IMR-90 (cell line): ENCODE measurements at regions not wholly inside any gene's neighbourhood (a gene's known extent, or its start where the extent isn't known, plus 50 kb on each side); places are given as distances from the start of the nearest gene placed in this dataset.

Source experiments
- ATAC-seq: fragments of 200-7000 bp; cut with Tn5 transposase; 2 replicates; pipeline ENCODE4 v1.9.1; 2020; ENCODE audit warnings: low read depth, mild to moderate bottlenecking, moderate library complexity
- BruUV-seq: library from RNA; stranded (reverse); fragments of 400-500 nt; replicated peaks from 2 replicates; lab custom pipeline; 2021; lab: Mats Ljungman, UMichigan
- CTCF ChIA-PET: fragments of 300-600 bp; formaldehyde crosslinking; extraction: SDS; loops from one replicate; lab custom pipeline; 2021; ENCODE audit warnings: antibody characterized with exemption; lab: Yijun Ruan, JAX
- POLR2A ChIA-PET: fragments of 300-600 bp; sonication (Branson Sonifier 250); formaldehyde crosslinking; loops from one replicate; lab custom pipeline; 2022; ENCODE audit warnings: antibody characterized with exemption; ENCODE audit not compliant: unreplicated experiment; lab: Charles Lee
- DNase-seq: peaks from one replicate; pipeline ENCODE4 v3.0.0; 2013
- H2AFZ ChIP-seq: replicated peaks from 2 replicates; pipeline ENCODE3; 2013; ENCODE audit warnings: low read length, mild to moderate bottlenecking; ENCODE audit not compliant: poor library complexity
- H2AK5ac ChIP-seq: 2 replicates; pipeline ENCODE4 v1.6.1; 2013; ENCODE audit warnings: low read depth, low read length, inconsistent platforms
- H2AK9ac ChIP-seq: replicated peaks from 2 replicates; pipeline ENCODE3; 2013; ENCODE audit warnings: mild to moderate bottlenecking, low read depth, low read length, moderate library complexity; ENCODE audit not compliant: poor library complexity
- H2BK120ac ChIP-seq: 2 replicates; pipeline ENCODE4 v1.6.1; 2013; ENCODE audit warnings: low read depth, low read length, inconsistent platforms
- H2BK15ac ChIP-seq: 3 replicates; pipeline ENCODE4 v1.6.1; 2013; ENCODE audit warnings: low read depth, low read length, inconsistent platforms
- H2BK20ac ChIP-seq: 2 replicates; pipeline ENCODE4 v1.6.1; 2013; ENCODE audit warnings: low read depth, mild to moderate bottlenecking, inconsistent platforms, low read length, moderate library complexity
- H2BK5ac ChIP-seq: 2 replicates; pipeline ENCODE4 v1.6.1; 2013; ENCODE audit warnings: mild to moderate bottlenecking, low read depth, low read length, inconsistent platforms; ENCODE audit not compliant: poor library complexity, severe bottlenecking
- H3K14ac ChIP-seq: replicated peaks from 2 replicates; pipeline ENCODE4 v1.6.1; 2013; ENCODE audit warnings: low read depth, low read length, inconsistent platforms
- H3K18ac ChIP-seq: 2 replicates; pipeline ENCODE4 v1.6.1; 2013; ENCODE audit warnings: low read depth, low read length, control low read depth
- H3K23ac ChIP-seq: 2 replicates; pipeline ENCODE4 v1.6.1; 2013; ENCODE audit warnings: low read depth, low read length, inconsistent platforms
- H3K27ac ChIP-seq: 2 replicates; pipeline ENCODE4 v1.5.1; 2013; ENCODE audit warnings: mild to moderate bottlenecking, control low read depth, low read length; ENCODE audit not compliant: insufficient read depth
- H3K27me3 ChIP-seq: 2 replicates; pipeline ENCODE4 v1.6.1; 2013; ENCODE audit warnings: low read length; ENCODE audit not compliant: control insufficient read depth, insufficient read depth
- H3K36me3 ChIP-seq: 2 replicates; pipeline ENCODE4 v1.6.1; 2013; ENCODE audit warnings: low read length, mixed read lengths; ENCODE audit not compliant: control insufficient read depth, insufficient read depth
- H3K4ac ChIP-seq: 2 replicates; pipeline ENCODE4 v1.6.1; 2013; ENCODE audit warnings: low read depth, low read length, inconsistent platforms
- H3K4me1 ChIP-seq: 2 replicates; pipeline ENCODE4 v1.6.1; 2013; ENCODE audit warnings: low read length, mixed read lengths; ENCODE audit not compliant: control insufficient read depth, insufficient read depth
- H3K4me2 ChIP-seq: 2 replicates; pipeline ENCODE4 v1.6.1; 2013; ENCODE audit warnings: low read depth, mild to moderate bottlenecking, control low read depth, low read length, moderate library complexity
- H3K4me3 ChIP-seq: 2 replicates; pipeline ENCODE4 v1.5.1; 2013; ENCODE audit warnings: low read depth, mild to moderate bottlenecking, control low read depth, low read length, moderate library complexity; ENCODE audit not compliant: insufficient read depth
- H3K56ac ChIP-seq: 2 replicates; pipeline ENCODE4 v1.6.1; 2013; ENCODE audit warnings: low read length, inconsistent platforms; ENCODE audit not compliant: insufficient read depth; ENCODE audit errors: extremely low read depth
- H3K79me1 ChIP-seq, 2 experiments: 2 replicates each; pipeline ENCODE4 v1.6.1; 2013; ENCODE audit warnings: low read length in 2 of 2, inconsistent platforms in 1 of 2, low read depth in 1 of 2
- H3K9ac ChIP-seq: 2 replicates; pipeline ENCODE4 v1.6.1; 2013; ENCODE audit warnings: low read depth, low read length, control low read depth
- H3K9me1 ChIP-seq: 2 replicates; pipeline ENCODE4 v1.6.1; 2013; ENCODE audit warnings: low read length, inconsistent platforms; ENCODE audit not compliant: insufficient read depth
- H3K9me3 ChIP-seq: 2 replicates; pipeline ENCODE4 v1.6.1; 2013; ENCODE audit warnings: low read length; ENCODE audit not compliant: control insufficient read depth, insufficient read depth
- H4K20me1 ChIP-seq: 2 replicates; pipeline ENCODE4 v1.6.1; 2013; ENCODE audit warnings: low read length, inconsistent platforms; ENCODE audit not compliant: insufficient read depth
- H4K5ac ChIP-seq: 2 replicates; pipeline ENCODE4 v1.6.1; 2013; ENCODE audit warnings: mild to moderate bottlenecking, low read depth, low read length, control low read depth
- H4K8ac ChIP-seq, 2 experiments: 2 replicates each; pipeline ENCODE4 v1.6.1; 2013; ENCODE audit warnings: low read depth in 2 of 2, low read length in 2 of 2, control low read depth in 1 of 2, inconsistent platforms in 1 of 2
- H4K91ac ChIP-seq: 2 replicates; pipeline ENCODE4 v1.6.1; 2013; ENCODE audit warnings: low read depth, low read length, inconsistent platforms; ENCODE audit not compliant: insufficient read depth
- BHLHE40 ChIP-seq: fragments of 150-350 bp; IDR thresholded peaks from 2 replicates; pipeline ENCODE4 v1.6.1; 2016; ENCODE audit warnings: mild to moderate bottlenecking, low read depth, low read length
- CEBPB ChIP-seq: IDR thresholded peaks from 2 replicates; pipeline ENCODE4 v1.6.1; 2012; ENCODE audit warnings: low read depth, low read length, improper control_type of control experiment
- CHD1 ChIP-seq: IDR thresholded peaks from 2 replicates; pipeline ENCODE4 v1.6.1; 2012; ENCODE audit warnings: low read depth, low read length, improper control_type of control experiment
- FOS ChIP-seq: fragments of 150-350 bp; IDR thresholded peaks from 2 replicates; pipeline ENCODE4 v1.6.1; 2016; ENCODE audit warnings: low read depth, low read length
- MAFK ChIP-seq: IDR thresholded peaks from 2 replicates; pipeline ENCODE4 v1.6.1; 2012; ENCODE audit warnings: low read depth, low read length, improper control_type of control experiment
- MAZ ChIP-seq: IDR thresholded peaks from 2 replicates; pipeline ENCODE4 v1.6.1; 2012; ENCODE audit warnings: low read depth, mild to moderate bottlenecking, low read length, improper control_type of control experiment, moderate library complexity, borderline replicate concordance
- MXI1 ChIP-seq: IDR thresholded peaks from 2 replicates; pipeline ENCODE4 v1.6.1; 2012; ENCODE audit warnings: low read depth, mild to moderate bottlenecking, low read length, moderate library complexity, borderline replicate concordance
- NFE2L2 ChIP-seq: fragments of 150-350 bp; IDR thresholded peaks from 2 replicates; pipeline ENCODE4 v1.6.1; 2016; ENCODE audit warnings: low read depth, mild to moderate bottlenecking, low read length
- POLR2A ChIP-seq: IDR thresholded peaks from 2 replicates; pipeline ENCODE4 v1.6.1; 2012; ENCODE audit warnings: mild to moderate bottlenecking, low read depth, low read length
- RAD21 ChIP-seq: IDR thresholded peaks from 2 replicates; pipeline ENCODE4 v1.6.1; 2012; ENCODE audit warnings: low read length, improper control_type of control experiment
- RCOR1 ChIP-seq: IDR thresholded peaks from 2 replicates; pipeline ENCODE4 v1.6.1; 2012; ENCODE audit warnings: mild to moderate bottlenecking, low read length, improper control_type of control experiment; ENCODE audit not compliant: insufficient replicate concordance
- RFX5 ChIP-seq: IDR thresholded peaks from 2 replicates; pipeline ENCODE4 v1.8.0; 2012; ENCODE audit warnings: low read depth, mild to moderate bottlenecking, low read length, moderate library complexity
- SMC3 ChIP-seq: fragments of 150-350 bp; IDR thresholded peaks from 2 replicates; pipeline ENCODE4 v1.6.1; 2016; ENCODE audit warnings: low read depth, mild to moderate bottlenecking, antibody characterized with exemption, low read length, moderate library complexity
- WGBS, 2 experiments: methylation state at CpG; one replicate each; pipeline versions ENCODE4 v1.1.5 to v1.1.7; 2013; ENCODE audit warnings: missing lambda C conversion rate in 2 of 2; ENCODE audit not compliant: insufficient read length in 1 of 2; ENCODE audit errors: extremely low coverage in 2 of 2; 5-methylcytosine and 5-hydroxymethylcytosine counted together
- dilution Hi-C: fragments of 300-500 bp; cut with HindIII; formaldehyde crosslinking; loops from one replicate; pipeline ENCODE4 v1.14.3; 2018; ENCODE audit warnings: low sequenced_read_pairs; ENCODE audit not compliant: unreplicated experiment
- in situ Hi-C: fragments of 300-500 bp; cut with MboI; formaldehyde crosslinking; loops from 3 replicates; pipeline ENCODE4 v1.14.3; 2019; ENCODE audit warnings: low sequenced_read_pairs, inconsistent platforms, mixed read lengths
- intact Hi-C: fragments of 100-400 bp; cut with micrococcal nuclease; formaldehyde crosslinking; loops from 2 replicates; pipeline ENCODE4 v1.10.0; 2022
- TF ChIP-seq, protein P1 (sequence below): conservative IDR thresholded peaks from 2 replicates; pipeline ENCODE4 v1.5.1; 2012; ENCODE audit warnings: mild to moderate bottlenecking, low read depth, low read length, improper control_type of control experiment
- TF ChIP-seq, protein P2 (sequence below): fragments of 150-350 bp; IDR thresholded peaks from 2 replicates; pipeline ENCODE4 v1.6.1; 2017; ENCODE audit warnings: mild to moderate bottlenecking, antibody characterized with exemption, low read length, low read depth
- TF ChIP-seq, protein P3 (sequence below): fragments of 150-350 bp; IDR thresholded peaks from 2 replicates; pipeline ENCODE4 v1.6.1; 2016; ENCODE audit warnings: low read depth, mild to moderate bottlenecking, low read length, moderate library complexity, borderline replicate concordance

DNA sequence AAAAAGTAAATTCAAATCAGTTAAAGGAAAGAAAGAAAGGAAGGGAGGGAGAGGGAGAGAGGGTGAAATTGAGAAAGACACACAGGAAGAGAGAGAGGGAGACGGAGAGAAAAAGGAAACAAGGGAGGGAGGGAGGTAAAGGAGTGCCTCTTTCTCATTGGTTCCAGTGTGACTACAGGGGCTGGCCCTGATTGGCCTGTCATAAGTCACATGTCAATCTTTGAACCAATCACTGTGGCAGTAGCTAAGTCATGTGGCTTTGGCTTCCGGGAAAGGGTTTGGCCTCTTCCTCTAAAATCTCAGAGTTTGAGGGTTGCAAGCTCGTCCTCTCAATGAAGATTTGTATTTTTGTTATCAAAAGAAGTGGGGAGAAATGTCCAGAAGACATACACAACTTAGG lies 150.2 kb downstream of the RAB11FIP2 start:
- Histone ChIP-seq H4K8ac (no peak overlapping the region), H3K18ac (no peak overlapping the region), H3K14ac (no peak overlapping the region), H2BK15ac (no peak overlapping the region), H3K27ac (no peak overlapping the region), H2BK120ac (no peak overlapping the region), H2AK5ac (no peak overlapping the region), H2BK5ac (no peak overlapping the region), H4K91ac (no peak overlapping the region), H3K9me1 (no peaks in the 10 kb centered on the region), H3K9me3 (peaks cover 5% of the 10 kb centered on the region), H3K23ac (no peak overlapping the region), H3K9ac (no peak overlapping the region), H3K56ac (no peak overlapping the region), H3K4me3 (no peak overlapping the region), H2AFZ (no peak overlapping the region), H4K5ac (no peak overlapping the region), H3K4me1 (no peaks in the 10 kb centered on the region), H2BK20ac (no peak overlapping the region), H3K79me1 (no peaks in the 10 kb centered on the region), H3K4ac (no peak overlapping the region), H3K36me3 (no peaks in the 10 kb centered on the region), H3K27me3 (no peaks in the 10 kb centered on the region), H2AK9ac (no peak overlapping the region), H4K20me1 (no peaks in the 10 kb centered on the region), H3K4me2 (no peak overlapping the region)
- POLR2A ChIA-PET: no interaction called here
- no peak for TF ChIP-seq SMC3
- no peak for TF ChIP-seq MAZ
- TF ChIP-seq POLR2A: no peak
- TF ChIP-seq, protein P1, sequence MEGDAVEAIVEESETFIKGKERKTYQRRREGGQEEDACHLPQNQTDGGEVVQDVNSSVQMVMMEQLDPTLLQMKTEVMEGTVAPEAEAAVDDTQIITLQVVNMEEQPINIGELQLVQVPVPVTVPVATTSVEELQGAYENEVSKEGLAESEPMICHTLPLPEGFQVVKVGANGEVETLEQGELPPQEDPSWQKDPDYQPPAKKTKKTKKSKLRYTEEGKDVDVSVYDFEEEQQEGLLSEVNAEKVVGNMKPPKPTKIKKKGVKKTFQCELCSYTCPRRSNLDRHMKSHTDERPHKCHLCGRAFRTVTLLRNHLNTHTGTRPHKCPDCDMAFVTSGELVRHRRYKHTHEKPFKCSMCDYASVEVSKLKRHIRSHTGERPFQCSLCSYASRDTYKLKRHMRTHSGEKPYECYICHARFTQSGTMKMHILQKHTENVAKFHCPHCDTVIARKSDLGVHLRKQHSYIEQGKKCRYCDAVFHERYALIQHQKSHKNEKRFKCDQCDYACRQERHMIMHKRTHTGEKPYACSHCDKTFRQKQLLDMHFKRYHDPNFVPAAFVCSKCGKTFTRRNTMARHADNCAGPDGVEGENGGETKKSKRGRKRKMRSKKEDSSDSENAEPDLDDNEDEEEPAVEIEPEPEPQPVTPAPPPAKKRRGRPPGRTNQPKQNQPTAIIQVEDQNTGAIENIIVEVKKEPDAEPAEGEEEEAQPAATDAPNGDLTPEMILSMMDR: no peak
- TF ChIP-seq RFX5: no peak
- no peak for TF ChIP-seq MXI1
- TF ChIP-seq, protein P2, sequence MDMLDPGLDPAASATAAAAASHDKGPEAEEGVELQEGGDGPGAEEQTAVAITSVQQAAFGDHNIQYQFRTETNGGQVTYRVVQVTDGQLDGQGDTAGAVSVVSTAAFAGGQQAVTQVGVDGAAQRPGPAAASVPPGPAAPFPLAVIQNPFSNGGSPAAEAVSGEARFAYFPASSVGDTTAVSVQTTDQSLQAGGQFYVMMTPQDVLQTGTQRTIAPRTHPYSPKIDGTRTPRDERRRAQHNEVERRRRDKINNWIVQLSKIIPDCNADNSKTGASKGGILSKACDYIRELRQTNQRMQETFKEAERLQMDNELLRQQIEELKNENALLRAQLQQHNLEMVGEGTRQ: no peak
- TF ChIP-seq NFE2L2: no peak
- TF ChIP-seq FOS: no peak
- no peak for TF ChIP-seq BHLHE40
- TF ChIP-seq MAFK: no peak
- TF ChIP-seq RCOR1: no peak
- no peak for TF ChIP-seq CHD1
- TF ChIP-seq, protein P3, sequence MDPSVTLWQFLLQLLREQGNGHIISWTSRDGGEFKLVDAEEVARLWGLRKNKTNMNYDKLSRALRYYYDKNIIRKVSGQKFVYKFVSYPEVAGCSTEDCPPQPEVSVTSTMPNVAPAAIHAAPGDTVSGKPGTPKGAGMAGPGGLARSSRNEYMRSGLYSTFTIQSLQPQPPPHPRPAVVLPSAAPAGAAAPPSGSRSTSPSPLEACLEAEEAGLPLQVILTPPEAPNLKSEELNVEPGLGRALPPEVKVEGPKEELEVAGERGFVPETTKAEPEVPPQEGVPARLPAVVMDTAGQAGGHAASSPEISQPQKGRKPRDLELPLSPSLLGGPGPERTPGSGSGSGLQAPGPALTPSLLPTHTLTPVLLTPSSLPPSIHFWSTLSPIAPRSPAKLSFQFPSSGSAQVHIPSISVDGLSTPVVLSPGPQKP: no peak
- TF ChIP-seq CEBPB: no peak
- TF ChIP-seq RAD21: no peak
- dilution Hi-C loops (no loop called here), in situ Hi-C loops (no loop called here), intact Hi-C loops (no loop called here)
- CTCF ChIA-PET: no interaction called here
- no peak for ATAC-seq
- WGBS, 2 experiments: no CpG with 5 or more reads among the region's 3 CpGs
- DNase-seq: no peak
- no TSS peak for BruUV-seq
